ENCODE measurements at regions not wholly inside any gene's neighbourhood (a gene's known extent, or its start where the extent isn't known, plus 50 kb on each side); places are given as distances from the start of the nearest gene placed in this dataset.

GRCh38 chr17:13770702-13771101, 169.0 kb upstream of the HS3ST3A1 start:
- Histone ChIP-seq H3K4ac (replicated peaks; ENCODE audit: insufficient read length, low read depth, low read length) (no peak overlapping the region), H3K23me2 (ENCODE audit: low read depth, low read length) (no peaks in the 10 kb centered on the region), H3K9me3 (ENCODE audit: insufficient read depth in 2 of 2, low read depth in 1 of 2, low read length in 1 of 2) (peaks cover 19 to 22% of the 10 kb centered on the region in 2 experiments), H3K4me1 (replicated peaks in 1 of 4; ENCODE audit: control insufficient read depth in 3 of 4, insufficient read depth in 4 of 4, low read length in 3 of 4) (no peaks in the 10 kb centered on the region), H3K14ac (ENCODE audit: insufficient read length) (no peak overlapping the region), H2BK15ac (ENCODE audit: low read length) (no peak overlapping the region), H4K5ac (ENCODE audit: insufficient read length, low read depth, low read length) (no peak overlapping the region), H2AK5ac (ENCODE audit: low read depth, low read length) (no peak overlapping the region), H2BK20ac (ENCODE audit: low read length) (no peak overlapping the region), H4K91ac (replicated peaks; ENCODE audit: insufficient read length, low read length) (no peak overlapping the region), H2AFZ (ENCODE audit: low read length) (no peak overlapping the region), H2BK120ac (replicated peaks; ENCODE audit: low read depth, low read length) (no peak overlapping the region), H4K8ac (ENCODE audit: extremely low read depth, insufficient read depth, low read length) (no peak overlapping the region), H3K56ac (replicated peaks; ENCODE audit: insufficient read length, low read depth, low read length) (no peak overlapping the region), H3K79me1 (ENCODE audit: low read depth, low read length) (no peaks in the 10 kb centered on the region), H3K27ac (ENCODE audit: low read depth, low read length) (no peak overlapping the region), H3K79me2 (ENCODE audit: control insufficient read depth in 1 of 2, insufficient read depth in 2 of 2, low read length in 2 of 2) (no peaks in the 10 kb centered on the region), H3K4me2 (ENCODE audit: insufficient read depth in 1 of 2, low read depth in 2 of 2, low read length in 2 of 2) (no peak overlapping the region), H3K18ac (ENCODE audit: extremely low read depth, low read length) (no peak overlapping the region), H3K4me3 (ENCODE audit: extremely low read depth in 1 of 4, insufficient read depth in 2 of 4, low read depth in 3 of 4, low read length in 4 of 4) (no peak overlapping the region), H2BK5ac (ENCODE audit: low read depth, low read length) (no peak overlapping the region), H2BK12ac (ENCODE audit: low read depth, low read length) (no peak overlapping the region), H3K9ac (replicated peaks in 1 of 4; ENCODE audit: extremely low read depth in 1 of 4, low read depth in 3 of 4, low read length in 3 of 4) (no peak overlapping the region), H4K20me1 (replicated peaks in 1 of 2; ENCODE audit: control insufficient read depth in 1 of 2, insufficient read depth in 2 of 2, low read length in 2 of 2) (no peaks in the 10 kb centered on the region), H3K36me3 (ENCODE audit: control insufficient read depth in 2 of 4, insufficient read depth in 4 of 4, low read length in 3 of 4) (no peaks in the 10 kb centered on the region; a peak in 1 of 8 replicates), H3K27me3 (replicated peaks in 1 of 4; ENCODE audit: control insufficient read depth in 3 of 4, extremely low read depth in 1 of 4, insufficient read depth in 3 of 4, low read length in 3 of 4) (no peaks in the 10 kb centered on the region), H3K23ac (ENCODE audit: insufficient read length) (no peak overlapping the region)
- TF ChIP-seq POU5F1 (IDR thresholded peaks at IDR 0.05; ENCODE audit: low read depth, low read length) = no peak
- no peak for TF ChIP-seq SIRT6 (IDR thresholded peaks at IDR 0.05; ENCODE audit: low read length)
- TF ChIP-seq ZNF274 (IDR thresholded peaks at IDR 0.05; ENCODE audit: borderline replicate concordance, extremely low read depth, low read length) = no peak
- TF ChIP-seq SP4 (IDR thresholded peaks at IDR 0.05; ENCODE audit: low read length) = no peak
- TF ChIP-seq KDM5A (IDR thresholded peaks at IDR 0.05; ENCODE audit: low read length) = no peak
- no peak for TF ChIP-seq CHD2 (IDR thresholded peaks at IDR 0.05; ENCODE audit: low read length)
- TF ChIP-seq TBP (IDR thresholded peaks at IDR 0.05; ENCODE audit: low read depth, low read length) = no peak
- TF ChIP-seq HDAC2 (IDR thresholded peaks at IDR 0.05; ENCODE audit: borderline replicate concordance in 1 of 2, low read depth in 2 of 2, low read length in 2 of 2) = no peak
- TF ChIP-seq POLR2A (IDR thresholded peaks at IDR 0.05; ENCODE audit: control extremely low read depth in 1 of 2, low read depth in 2 of 2, low read length in 2 of 2) = no peak
- no peak for TF ChIP-seq TEAD4 (IDR thresholded peaks at IDR 0.05; ENCODE audit: low read depth, low read length)
- TF ChIP-seq CTBP2 (IDR thresholded peaks at IDR 0.05; ENCODE audit: borderline replicate concordance, insufficient read depth, insufficient read length, low read length) = no peak
- DNase-seq (ENCODE audit: low read depth in 1 of 2, low spot score in 2 of 2) = no peak
- ChIA-PET CTCF (ENCODE audit: partially characterized antibody) (no interaction called here), POLR2A (ENCODE audit: partially characterized antibody) (no interaction called here)
- FAIRE-seq = no peak
- WGBS, 2 experiments (ENCODE audit: extremely low coverage in 1 of 2, insufficient coverage in 1 of 2, insufficient read length in 1 of 2, insufficient replicate concordance in 2 of 2, low coverage in 1 of 2, low lambda C conversion rate in 2 of 2, missing lambda C conversion rate in 1 of 2) = 92% methylated on average over 3 of the region's 3 CpGs; no CpG with 5 or more reads in 1 of the 2 experiments

Measured in H1 (cell line).